Thyroid gland (tissue), 4 donors: ENCODE measurements at regions not wholly inside any gene's neighbourhood (a gene's known extent, or its start where the extent isn't known, plus 50 kb on each side); places are given as distances from the start of the nearest gene placed in this dataset.

Experiments
- CTCF ChIP-seq, 6 experiments: fragments of 200-600 bp in 3 of 6; fragments of 450-650 bp in 3 of 6; sonication (generic) in 3 of 6; IDR thresholded peaks; one replicate each; pipeline ENCODE4 v1.5.1; 2016 to 2019; ENCODE audit warnings: antibody characterized with exemption in 6 of 6, mild to moderate bottlenecking in 2 of 6, inconsistent platforms in 1 of 6, moderate library complexity in 1 of 6
- POLR2A ChIP-seq, 2 donors: fragments of 450-650 bp; IDR thresholded peaks; one replicate each; pipeline ENCODE4 v1.6.1; 2017; ENCODE audit warnings: antibody characterized with exemption in 2 of 2, mild to moderate bottlenecking in 2 of 2, moderate library complexity in 1 of 2

GRCh38 chr6:86355271-86355670 lies 582.1 kb upstream of the HTR1E start:
- TF ChIP-seq POLR2A (IDR thresholded peaks at IDR 0.05) (no peak), CTCF (IDR thresholded peaks at IDR 0.05) (no peak)
